Gastroesophageal sphincter (tissue), 4 donors: ENCODE measurements at regions not wholly inside any gene's neighbourhood (a gene's known extent, or its start where the extent isn't known, plus 50 kb on each side); places are given as distances from the start of the nearest gene placed in this dataset.

Experiments
- ATAC-seq: fragments of 150-250 bp; one replicate; pipeline ENCODE4 v1.9.1; 2016; ENCODE audit warnings: mild to moderate bottlenecking, moderate library complexity
- H3K27ac ChIP-seq, 4 donors: fragments of 200-600 bp; sonication (generic) in 3 of 4; 1 replicate in 3 of 4; 2 replicates in 1 of 4; pipeline ENCODE4 v1.5.1; 2016 to 2019
- H3K27me3 ChIP-seq: fragments of 200-600 bp; sonication (generic); one replicate; pipeline ENCODE4 v1.5.1; 2019
- H3K36me3 ChIP-seq, 2 donors: fragments of 200-600 bp; sonication (generic); one replicate each; pipeline ENCODE4 v1.5.1; 2019; ENCODE audit warnings: control low read depth in 1 of 2
- H3K4me1 ChIP-seq, 3 donors: fragments of 200-600 bp; sonication (generic); 1 replicate in 2 of 3; 2 replicates in 1 of 3; pipeline ENCODE4 v1.5.1; 2016 to 2019; ENCODE audit warnings: control low read depth in 2 of 3
- H3K4me3 ChIP-seq, 2 donors: fragments of 200-600 bp; sonication (generic); one replicate each; pipeline ENCODE4 v1.5.1; 2019; ENCODE audit warnings: mild to moderate bottlenecking in 1 of 2, moderate library complexity in 1 of 2
- H3K9me3 ChIP-seq, 3 donors: fragments of 200-600 bp; sonication (generic); one replicate each; pipeline ENCODE4 v1.5.1; 2017 to 2019; ENCODE audit warnings: control low read depth in 2 of 3
- EP300 ChIP-seq: sonication (generic); formaldehyde crosslinking; IDR thresholded peaks from one replicate; pipeline ENCODE4 v1.6.1; 2017; ENCODE audit warnings: antibody characterized with exemption, mild to moderate bottlenecking
- POLR2A ChIP-seq, 2 donors: fragments of 450-650 bp; IDR thresholded peaks; one replicate each; pipeline ENCODE4 v1.6.1; 2017; ENCODE audit warnings: antibody characterized with exemption in 2 of 2, mild to moderate bottlenecking in 2 of 2, moderate library complexity in 1 of 2
- POLR2AphosphoS5 ChIP-seq: sonication (generic); formaldehyde crosslinking; IDR thresholded peaks from one replicate; pipeline ENCODE4 v1.6.1; 2017; ENCODE audit warnings: antibody characterized with exemption
- WGBS, 2 donors: methylation state at CpG; one replicate each; pipeline ENCODE4 v1.1.5; 2018; ENCODE audit warnings: low coverage in 1 of 2; 5-methylcytosine and 5-hydroxymethylcytosine counted together
- TF ChIP-seq, protein P1 (sequence below), 4 experiments: fragments of 200-600 bp in 2 of 4; fragments of 450-650 bp in 2 of 4; sonication (generic) in 1 of 4; IDR thresholded peaks; one replicate each; pipeline ENCODE4 v1.5.1; 2017 to 2019; ENCODE audit warnings: antibody characterized with exemption in 4 of 4, mild to moderate bottlenecking in 2 of 4, moderate library complexity in 2 of 4

DNA sequence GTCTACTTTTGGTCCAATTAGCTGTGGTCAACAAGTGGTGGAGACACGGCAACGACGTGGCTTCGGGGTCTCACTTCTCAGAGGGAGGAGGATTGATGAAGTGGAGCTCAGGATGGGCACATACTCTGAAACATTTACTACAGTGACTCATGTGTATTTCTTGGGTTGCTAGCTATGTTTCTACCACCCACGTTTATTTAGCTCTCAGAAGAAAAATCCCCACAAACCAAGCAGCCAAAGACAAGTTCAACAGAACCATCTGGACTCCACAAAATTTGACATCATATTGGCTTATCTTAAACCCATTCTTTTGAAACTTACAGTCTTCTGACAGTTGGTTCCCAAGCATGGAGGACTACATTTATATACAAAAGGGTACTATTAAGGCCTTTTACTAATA lies 158.0 kb downstream of the CBLL2 start:
- no peak overlapping the region for H3K27ac ChIP-seq
- TF ChIP-seq EP300 = no peak
- TF ChIP-seq, protein P1, sequence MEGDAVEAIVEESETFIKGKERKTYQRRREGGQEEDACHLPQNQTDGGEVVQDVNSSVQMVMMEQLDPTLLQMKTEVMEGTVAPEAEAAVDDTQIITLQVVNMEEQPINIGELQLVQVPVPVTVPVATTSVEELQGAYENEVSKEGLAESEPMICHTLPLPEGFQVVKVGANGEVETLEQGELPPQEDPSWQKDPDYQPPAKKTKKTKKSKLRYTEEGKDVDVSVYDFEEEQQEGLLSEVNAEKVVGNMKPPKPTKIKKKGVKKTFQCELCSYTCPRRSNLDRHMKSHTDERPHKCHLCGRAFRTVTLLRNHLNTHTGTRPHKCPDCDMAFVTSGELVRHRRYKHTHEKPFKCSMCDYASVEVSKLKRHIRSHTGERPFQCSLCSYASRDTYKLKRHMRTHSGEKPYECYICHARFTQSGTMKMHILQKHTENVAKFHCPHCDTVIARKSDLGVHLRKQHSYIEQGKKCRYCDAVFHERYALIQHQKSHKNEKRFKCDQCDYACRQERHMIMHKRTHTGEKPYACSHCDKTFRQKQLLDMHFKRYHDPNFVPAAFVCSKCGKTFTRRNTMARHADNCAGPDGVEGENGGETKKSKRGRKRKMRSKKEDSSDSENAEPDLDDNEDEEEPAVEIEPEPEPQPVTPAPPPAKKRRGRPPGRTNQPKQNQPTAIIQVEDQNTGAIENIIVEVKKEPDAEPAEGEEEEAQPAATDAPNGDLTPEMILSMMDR (IDR thresholded peaks at IDR 0.05) = no peak
- TF ChIP-seq POLR2A (IDR thresholded peaks at IDR 0.05) = no peak
- no peak for TF ChIP-seq POLR2AphosphoS5
- no peaks in the 10 kb centered on the region for H3K9me3 ChIP-seq
- H3K4me3 ChIP-seq = no peak overlapping the region
- ATAC-seq = no peak
- no peaks in the 10 kb centered on the region for H3K4me1 ChIP-seq
- 66 to 82% methylated on average over 4 of the region's 5 CpGs for WGBS, 2 donors
- H3K36me3 ChIP-seq = no peaks in the 10 kb centered on the region
- H3K27me3 ChIP-seq = no peaks in the 10 kb centered on the region

DNA sequence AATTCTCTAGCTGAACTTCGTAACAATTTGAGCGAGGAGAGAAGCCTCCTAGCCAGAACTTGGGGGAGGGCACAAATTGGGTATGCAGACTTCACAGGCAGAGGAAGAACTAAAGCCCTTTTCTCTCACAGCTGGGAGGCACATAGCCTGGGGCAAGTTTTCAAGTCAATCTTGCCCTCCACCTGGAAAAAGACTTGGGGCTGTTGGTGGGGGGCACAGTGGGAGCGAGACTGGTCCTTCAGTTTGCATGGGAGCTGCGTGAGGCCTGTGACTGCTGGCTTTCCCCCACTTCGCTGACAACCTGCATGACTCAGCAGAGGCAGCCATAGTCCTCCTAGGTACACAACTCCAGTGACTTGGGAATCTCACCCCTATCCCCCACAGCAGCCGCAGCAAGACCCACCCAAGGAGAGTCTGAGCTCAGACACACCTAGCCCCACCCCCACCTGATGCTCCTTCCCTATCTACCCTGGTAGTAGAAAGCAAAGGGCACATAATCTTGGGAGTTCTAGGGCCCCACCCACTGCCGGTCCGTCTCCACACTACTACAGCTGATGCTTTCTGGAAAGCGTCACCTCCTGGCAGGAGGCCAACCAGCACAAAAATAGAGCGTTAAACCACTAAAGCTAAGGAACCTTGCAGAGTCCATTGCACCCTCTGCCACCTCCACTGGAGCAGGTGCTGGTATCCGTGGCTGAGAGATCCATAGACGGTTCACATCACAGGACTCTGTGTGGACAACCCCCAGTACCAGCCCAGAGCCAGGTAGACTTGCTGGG lies 160.8 kb downstream of the CBLL2 start:
- no peak for ATAC-seq
- no peaks in the 10 kb centered on the region for H3K27me3 ChIP-seq
- 83% methylated on average over 2 of the region's 12 CpGs; no CpG with 5 or more reads in 1 of the 2 donors for WGBS, 2 donors
- H3K9me3 ChIP-seq = no peaks in the 10 kb centered on the region
- H3K4me1 ChIP-seq = no peaks in the 10 kb centered on the region
- H3K4me3 ChIP-seq = no peak overlapping the region
- no peak for TF ChIP-seq EP300
- H3K36me3 ChIP-seq = no peaks in the 10 kb centered on the region
- no peak overlapping the region for H3K27ac ChIP-seq

DNA sequence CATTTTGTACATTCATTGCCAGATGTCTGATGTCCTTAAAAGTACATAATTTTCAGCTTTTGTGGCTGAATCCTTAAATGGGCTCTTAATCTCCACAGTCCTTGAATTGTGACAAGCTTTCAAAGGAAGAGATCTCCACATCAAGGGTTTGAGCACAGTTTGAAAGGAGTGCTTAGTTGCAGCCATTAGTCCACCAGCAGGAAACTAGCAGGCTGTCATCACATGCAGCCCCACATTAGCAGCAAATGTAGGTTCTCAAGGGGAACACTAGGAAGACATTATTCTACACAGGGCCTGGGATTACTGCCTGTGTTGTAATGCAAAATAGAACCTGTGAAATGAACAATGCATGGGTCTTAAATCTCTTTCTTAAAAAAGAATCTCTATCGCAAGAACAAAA lies 173.2 kb downstream of the CBLL2 start:
- Histone ChIP-seq H3K27ac (no peak overlapping the region), H3K4me1 (no peaks in the 10 kb centered on the region), H3K27me3 (no peaks in the 10 kb centered on the region), H3K4me3 (no peak overlapping the region), H3K36me3 (no peaks in the 10 kb centered on the region), H3K9me3 (no peaks in the 10 kb centered on the region)
- WGBS, 2 donors = no CpG with 5 or more reads among the region's 1 CpG
- TF ChIP-seq EP300 = no peak
- TF ChIP-seq POLR2A (IDR thresholded peaks at IDR 0.05) = no peak
- TF ChIP-seq POLR2AphosphoS5 = no peak
- TF ChIP-seq, protein P1 (IDR thresholded peaks at IDR 0.05) = no peak
- no peak for ATAC-seq

DNA sequence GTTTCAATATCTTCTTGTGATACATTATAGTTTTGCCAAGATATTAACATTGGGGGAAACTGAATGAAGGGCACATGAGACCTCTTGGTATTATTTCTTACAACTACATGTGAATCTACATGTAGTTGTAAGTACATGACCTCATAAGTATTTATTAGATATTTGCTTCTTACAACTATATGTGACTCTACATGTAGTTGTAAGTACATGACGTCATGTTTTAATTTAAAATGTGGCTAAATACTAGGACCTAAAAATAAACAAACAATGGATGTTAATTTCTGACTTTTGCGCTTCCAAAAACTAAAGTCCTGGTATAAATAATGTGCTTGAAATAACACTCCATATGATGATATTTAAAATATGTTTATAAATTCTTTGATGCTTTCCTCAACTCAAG lies 190.2 kb downstream of the CBLL2 start:
- no peak for ATAC-seq
- 90 to 92% methylated on average over 2 of the region's 2 CpGs for WGBS, 2 donors
- TF ChIP-seq POLR2AphosphoS5 (no peak), POLR2A (IDR thresholded peaks at IDR 0.05) (no peak), EP300 (no peak)
- TF ChIP-seq, protein P1 (IDR thresholded peaks at IDR 0.05) = no peak
- H3K27me3 ChIP-seq = no peaks in the 10 kb centered on the region
- H3K4me1 ChIP-seq = no peaks in the 10 kb centered on the region
- no peak overlapping the region for H3K27ac ChIP-seq
- no peaks in the 10 kb centered on the region for H3K36me3 ChIP-seq
- H3K9me3 ChIP-seq = no peaks in the 10 kb centered on the region
- H3K4me3 ChIP-seq = no peak overlapping the region

DNA sequence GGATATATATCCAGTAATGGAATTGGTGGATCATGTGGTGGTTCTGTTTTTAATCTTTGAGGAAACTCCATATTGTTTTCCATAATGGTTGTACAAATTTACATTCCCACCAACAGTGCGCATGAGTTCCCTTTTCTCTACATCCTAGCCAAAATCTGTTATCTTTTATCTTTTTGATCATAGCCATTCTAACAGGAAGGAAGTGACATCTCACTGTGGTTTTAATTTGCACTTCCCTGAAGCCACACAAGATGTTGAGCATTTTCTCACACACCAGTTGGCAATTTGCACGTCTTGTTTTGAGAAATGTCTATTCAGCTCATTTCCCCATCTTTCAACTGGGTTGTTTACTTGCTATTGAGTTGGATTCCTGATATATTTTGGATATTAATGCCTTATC lies 194.9 kb downstream of the CBLL2 start:
- TF ChIP-seq, protein P1 (IDR thresholded peaks at IDR 0.05) = no peak
- TF ChIP-seq EP300 (no peak), POLR2AphosphoS5 (no peak), POLR2A (IDR thresholded peaks at IDR 0.05) (no peak)
- no peak for ATAC-seq
- no peak overlapping the region for H3K4me3 ChIP-seq
- no peaks in the 10 kb centered on the region for H3K36me3 ChIP-seq
- no peaks in the 10 kb centered on the region for H3K9me3 ChIP-seq
- 50 to 92% methylated on average over 2 of the region's 2 CpGs for WGBS, 2 donors
- no peaks in the 10 kb centered on the region for H3K27me3 ChIP-seq
- no peak overlapping the region for H3K27ac ChIP-seq
- no peaks in the 10 kb centered on the region for H3K4me1 ChIP-seq
